Activated CD4-positive, alpha-beta T cell treated with anti-CD3 and anti-CD28 coated beads, Interleukin-2, amount 50 U/mL, for 1 hour (primary cell): ENCODE measurements at regions not wholly inside any gene's neighbourhood (a gene's known extent, or its start where the extent isn't known, plus 50 kb on each side); places are given as distances from the start of the nearest gene placed in this dataset.
"Not testable (repeated sequence)": the region's sequence is repeated elsewhere in the genome, so short reads cannot be mapped to it uniquely, and the experiment has no call there.

Source experiments
- DNase-seq: peaks from one replicate; pipeline ENCODE4 v3.0.0-alpha.2; 2020

DNA sequence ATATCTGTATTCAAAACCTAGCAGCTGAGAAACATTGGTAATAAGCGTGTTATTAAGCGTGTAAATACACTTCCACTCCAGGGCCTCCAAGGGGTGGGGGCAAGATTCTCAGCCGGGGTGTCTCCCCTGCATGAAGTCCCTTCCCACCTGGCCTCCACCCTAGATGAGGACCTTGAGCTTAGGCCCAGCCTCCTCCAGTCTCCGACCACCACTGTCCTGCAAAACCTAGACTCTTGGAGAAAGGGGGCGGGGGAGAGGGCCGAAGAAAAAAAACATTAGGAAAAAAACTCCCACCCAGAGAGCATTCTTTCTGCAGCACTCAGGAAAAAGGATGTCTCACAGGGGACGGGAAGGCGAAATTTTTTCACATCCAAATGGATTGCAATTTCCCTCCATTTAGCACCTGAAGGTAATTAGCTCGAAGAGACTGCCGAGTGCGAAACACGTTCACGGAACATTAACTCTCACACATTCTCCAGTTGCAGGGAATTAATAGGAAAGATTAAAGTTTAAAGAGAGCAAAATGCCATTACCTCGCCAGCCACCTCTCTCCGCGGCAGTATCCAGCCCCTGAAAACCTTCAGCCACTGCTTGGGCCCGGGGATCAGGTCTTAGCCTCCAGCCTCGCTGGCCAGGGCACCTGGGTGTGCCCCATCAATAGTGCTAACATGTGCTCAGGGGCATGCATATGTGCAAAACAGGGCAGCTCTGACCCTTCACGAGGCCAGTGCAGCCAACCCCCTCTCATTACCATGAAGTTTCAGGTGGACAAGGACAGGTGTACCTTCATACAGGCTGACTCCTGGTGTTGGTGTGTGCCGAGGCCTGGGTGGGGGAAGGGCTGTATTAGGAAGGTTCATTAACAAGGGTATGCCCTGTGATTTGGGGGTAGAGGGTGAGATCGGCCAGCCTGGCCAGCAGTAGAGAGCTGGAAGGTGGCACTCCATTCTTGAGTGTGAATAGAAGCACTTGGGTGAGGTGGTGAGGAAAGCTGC, 77.2 kb downstream of the HIF1AN start:
- DNase-seq, result no peak

DNA sequence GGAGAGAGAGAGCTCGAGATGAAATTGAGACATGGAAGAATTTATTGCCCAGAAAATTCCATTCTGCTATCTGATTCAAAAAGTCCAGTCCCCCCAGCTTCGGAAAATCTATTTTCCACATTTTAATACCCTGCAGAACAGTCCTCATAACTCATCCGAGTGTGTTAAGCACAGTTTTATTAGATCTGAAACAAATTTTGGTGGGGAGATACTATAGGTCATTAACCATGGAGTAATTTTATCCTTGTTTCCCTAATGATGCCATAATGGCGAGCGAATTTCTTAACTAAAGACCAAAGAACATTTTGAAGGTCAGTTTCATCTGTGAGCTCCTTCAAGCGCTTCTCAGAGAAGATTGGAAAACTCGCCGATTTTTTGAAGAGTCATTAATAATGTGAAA, 78.1 kb downstream of the HIF1AN start:
- DNase-seq, result no peak

DNA sequence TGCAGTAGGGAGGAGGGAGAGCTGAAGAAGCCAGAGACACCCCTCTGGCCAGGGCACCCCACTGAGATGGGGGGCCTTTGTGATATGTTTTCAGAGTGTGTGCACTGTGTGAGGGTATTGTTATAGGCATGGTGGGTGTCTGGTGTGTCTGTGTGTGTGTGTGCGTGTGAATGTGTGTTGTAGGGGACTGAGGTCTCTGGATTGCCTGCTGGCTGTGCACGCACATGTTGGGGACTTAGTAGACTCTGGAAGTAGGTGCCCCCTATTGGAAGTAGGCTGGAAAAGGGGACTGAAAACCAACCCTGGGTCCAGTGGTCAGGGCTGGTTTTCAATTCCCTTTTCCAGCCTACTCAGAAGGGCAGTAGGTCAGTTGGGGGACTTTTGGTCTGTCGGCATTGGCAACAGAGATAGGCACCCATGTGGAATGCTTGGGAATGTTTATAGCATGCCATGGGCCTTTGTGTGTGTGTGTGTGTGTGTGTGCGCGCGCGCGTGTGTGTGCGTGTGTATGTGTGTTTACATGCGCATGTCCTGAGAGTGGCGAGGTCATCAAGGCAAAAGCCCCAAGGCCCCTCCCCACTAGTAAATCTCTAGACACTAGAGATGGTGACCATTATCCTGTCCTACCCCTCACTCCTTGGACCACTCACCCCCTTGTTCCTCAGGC, 78.8 kb downstream of the HIF1AN start:
- DNase-seq, result no peak

DNA sequence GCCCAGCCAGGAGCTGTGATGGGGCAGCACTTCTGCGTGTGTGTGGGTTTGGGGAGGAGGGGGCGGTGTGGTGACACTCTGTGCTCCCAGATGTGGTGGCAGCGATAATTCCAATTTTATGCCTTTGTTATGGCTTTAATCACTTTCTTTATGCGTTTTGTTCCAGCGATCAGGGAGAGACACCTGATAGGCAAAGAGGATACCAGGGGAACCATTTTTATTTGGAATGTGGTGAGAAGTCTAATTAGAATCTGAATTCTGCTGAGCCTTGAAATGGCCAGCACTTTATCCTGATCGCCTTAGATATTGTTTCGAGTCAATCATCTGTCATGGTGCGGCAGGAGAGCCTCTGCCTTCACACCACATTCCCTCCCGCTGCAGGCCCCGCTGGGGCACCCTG, 79.5 kb downstream of the HIF1AN start:
- no peak for DNase-seq

DNA sequence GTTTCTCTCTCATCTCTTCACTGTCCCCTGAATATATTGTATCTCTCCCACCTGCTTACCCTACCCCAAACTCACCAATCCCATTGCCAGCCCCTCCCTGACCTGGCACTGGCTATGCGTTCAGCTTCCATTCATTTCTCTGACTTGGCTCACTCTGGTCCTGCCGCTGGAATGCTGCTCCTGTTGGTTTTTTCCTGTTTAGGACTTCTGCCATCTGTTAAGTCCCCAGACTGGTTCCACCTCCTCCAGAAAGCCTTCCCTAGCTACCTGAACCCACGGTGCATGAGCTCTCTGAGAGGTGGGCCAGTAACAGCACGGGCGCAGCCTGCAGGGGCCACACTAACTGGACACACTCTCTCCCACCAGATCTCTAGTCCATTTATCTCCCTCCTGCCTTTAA, 80.2 kb downstream of the HIF1AN start:
- DNase-seq, result no peak

DNA sequence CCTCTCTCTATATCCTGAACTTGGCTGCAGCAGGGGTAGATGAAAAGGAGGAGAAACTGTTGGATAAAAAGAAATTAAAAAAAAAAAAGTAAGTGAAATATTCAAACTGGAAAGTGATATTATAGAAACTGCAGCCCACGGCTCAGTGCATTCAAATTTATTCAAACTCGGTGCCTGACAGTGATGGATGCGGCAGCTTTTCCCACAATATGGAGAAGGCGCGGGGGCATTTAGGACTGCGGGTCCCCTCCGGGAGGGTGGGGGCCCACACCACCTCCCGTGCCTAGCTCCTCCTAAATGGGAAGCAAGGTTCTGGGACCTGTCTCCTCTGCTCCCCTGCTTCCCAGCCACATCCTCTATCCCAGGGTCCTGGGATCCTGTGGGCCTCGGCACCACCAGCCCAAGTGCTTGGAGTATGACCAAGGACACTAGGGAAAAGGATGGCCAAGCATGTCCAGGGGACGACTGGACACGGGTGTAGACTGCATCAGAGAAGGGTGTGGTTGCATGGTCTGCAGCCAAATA, 82.4 kb downstream of the HIF1AN start:
- DNase-seq, result no peak

DNA sequence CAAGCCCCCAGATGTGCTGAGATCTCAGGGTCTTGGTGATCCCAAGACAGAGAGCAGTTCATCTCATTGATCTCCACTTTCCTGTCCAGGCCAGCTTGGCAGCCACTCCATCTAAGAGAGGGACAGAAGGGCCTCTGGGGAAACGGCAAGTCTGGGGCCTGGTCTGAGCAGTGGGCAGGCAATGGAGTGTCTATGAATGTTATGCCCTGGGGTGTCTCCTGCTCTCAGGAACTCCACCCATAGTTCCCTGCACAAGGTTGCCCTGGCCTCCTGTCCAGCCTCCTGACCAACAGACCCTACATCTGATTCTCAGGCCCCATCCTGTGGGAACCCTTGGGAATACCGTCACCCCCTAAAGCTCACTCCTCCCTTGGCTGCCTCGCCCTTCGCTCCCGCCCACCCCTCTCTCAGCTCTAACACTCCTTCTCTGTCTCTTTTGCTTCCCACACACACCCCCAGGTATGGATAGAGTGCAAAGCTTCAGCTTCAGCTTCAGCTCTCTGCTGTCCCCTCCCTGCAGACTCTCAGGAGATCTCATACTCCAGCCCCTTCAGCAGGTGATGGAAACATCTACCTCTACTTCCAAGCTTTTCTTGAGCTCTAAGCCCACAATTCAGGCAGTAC, 83.0 kb downstream of the HIF1AN start:
- DNase-seq, result no peak

DNA sequence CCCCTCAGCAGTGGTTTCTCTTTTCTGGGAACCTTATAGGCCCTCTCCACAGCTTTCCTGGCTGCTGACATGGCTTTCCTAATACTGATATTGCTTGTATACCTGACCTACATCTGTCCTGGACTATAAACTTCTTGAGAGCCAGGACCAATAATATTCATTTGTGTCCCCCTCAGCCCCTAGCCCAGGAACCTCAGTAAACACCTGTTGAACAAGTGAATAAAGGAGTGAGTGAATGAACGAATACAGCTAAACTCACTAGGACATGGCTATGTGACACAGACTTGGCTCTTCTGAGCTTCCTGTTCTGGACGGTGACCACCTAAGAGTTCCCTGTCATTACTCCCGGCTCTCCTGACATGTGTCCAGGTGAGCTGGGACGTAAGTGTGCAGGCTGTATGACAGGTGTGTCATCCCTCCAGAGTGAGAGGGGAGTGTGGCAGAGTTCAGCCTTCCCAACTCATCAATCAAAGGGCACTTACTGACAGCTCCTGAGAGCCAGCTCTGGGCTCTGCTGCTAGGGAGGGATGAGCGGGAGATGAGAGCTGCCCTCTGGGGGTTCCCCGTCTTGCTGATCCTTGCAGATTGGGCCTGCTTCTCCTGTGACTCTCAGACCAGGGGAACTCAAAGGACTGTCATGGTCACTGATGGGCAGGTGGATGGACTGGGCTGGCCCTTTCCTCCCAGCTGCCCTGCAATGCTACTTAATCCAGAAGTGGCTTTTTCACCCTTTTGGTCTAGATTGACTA, 84.5 kb downstream of the HIF1AN start:
- no peak for DNase-seq

DNA sequence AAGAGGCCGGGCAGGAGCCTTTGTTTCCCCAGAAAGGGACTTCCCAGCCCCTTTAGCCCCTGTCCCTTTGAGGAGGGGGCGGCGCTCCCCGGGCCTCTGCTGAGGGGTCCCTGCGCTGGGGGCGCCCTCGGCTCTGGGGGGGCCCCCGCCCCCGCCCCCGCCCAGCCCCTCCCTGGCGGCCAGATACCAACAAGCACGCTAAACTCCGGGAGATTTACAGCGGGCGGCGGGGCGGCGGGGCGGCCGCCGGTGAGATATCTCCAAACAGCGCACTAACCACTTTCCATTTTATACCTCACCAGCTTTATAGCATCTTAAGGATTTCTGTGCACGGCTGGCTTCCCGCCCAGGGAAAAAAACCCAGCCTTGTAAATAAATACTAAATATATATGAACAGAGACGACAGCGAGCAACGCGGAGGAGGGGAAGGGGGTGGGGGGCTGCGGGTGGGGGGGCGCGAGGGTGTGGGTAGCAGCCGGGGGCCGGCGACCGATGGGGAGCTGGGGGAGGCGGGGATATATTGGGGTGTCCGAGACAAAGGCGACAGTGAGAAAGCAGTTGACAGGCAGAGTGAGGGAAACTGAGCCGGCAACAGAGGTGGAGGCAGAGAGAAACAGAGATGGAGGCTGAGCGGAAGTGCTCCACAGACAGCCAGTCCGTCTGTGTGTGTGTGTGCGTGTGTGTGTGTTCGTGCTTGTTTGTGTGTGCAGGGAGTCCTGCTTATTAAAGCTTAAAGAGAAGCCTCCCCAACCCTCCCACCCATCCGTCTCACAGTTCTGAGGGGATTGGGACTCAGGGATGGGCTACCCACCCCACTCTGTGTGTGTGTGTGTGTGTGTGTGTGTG, 85.8 kb downstream of the HIF1AN start:
- DNase-seq, result peak; percentile 48

DNA sequence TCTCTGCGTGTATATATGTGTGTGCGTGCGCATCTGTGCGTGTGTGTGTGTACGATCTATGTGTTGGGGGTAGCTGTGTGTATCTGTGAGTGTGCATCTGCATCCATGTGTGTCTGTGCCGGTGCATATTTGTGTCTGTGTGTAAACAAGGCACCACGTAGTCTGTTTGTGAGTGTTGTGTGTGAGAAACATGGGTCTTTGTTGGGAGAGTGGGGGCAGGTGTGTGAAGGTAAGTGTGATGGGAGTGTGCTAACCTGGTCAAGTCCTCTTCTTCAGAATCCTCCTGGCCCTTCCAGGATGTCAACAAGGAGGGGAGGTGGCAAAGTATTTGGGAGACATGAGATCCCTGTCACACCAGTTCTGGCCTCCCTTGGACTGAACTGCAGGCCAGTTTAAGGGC, 87.2 kb downstream of the HIF1AN start:
- DNase-seq, result no peak

DNA sequence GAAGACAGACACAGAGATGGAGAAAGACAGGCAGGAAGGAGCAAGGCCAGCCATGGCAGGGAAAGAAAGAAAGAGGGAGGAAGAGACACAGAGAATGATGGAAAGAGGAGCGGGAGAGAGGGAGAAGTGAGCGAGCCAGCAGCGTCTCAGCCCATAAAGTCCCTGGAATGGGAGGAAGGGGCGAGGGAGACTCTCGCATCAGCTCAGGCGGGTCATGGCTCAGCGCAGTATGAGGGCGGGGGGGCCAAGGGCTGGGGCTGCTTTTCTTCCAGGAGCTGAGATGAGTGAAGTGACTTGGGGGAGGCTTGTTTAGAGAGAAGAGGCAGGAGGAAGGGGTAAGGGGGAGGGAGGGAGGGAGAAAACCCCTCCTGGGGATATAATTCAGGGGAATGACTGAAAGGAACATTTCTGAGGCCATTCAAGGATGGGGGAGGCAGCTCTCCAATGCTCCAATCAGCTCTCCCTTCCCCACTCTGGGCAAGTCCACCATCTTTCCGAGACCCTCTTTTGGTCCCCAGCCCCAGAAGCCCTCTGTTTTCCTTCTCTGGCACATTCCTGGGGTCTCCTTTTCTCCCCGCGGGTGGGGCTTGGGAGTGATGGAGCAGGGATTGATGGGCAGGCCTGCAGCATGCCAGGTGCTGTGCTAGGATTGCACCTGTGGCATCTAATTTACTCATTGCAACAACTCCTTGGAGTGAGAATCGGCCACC, 87.9 kb downstream of the HIF1AN start:
- no peak for DNase-seq

DNA sequence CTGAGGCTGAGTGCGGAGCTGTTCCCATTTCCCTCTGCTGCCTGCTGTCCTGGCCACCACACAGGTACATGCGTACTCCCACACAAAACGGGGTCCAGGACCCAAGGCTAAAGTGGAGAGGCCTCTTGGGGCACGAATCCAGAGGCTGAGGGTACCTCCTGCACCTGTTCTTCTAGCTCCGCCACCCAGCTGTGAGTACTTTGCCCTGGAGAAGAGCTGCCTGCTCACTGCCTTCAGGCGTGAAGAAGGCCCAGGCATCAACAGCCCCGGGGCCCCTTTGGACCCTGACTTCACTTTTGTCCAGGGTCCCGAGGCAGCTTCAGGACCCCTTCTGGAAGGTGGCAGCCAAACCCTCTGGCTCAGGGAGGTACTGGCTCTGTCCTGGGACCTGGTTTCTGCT, 88.6 kb downstream of the HIF1AN start:
- no peak for DNase-seq

DNA sequence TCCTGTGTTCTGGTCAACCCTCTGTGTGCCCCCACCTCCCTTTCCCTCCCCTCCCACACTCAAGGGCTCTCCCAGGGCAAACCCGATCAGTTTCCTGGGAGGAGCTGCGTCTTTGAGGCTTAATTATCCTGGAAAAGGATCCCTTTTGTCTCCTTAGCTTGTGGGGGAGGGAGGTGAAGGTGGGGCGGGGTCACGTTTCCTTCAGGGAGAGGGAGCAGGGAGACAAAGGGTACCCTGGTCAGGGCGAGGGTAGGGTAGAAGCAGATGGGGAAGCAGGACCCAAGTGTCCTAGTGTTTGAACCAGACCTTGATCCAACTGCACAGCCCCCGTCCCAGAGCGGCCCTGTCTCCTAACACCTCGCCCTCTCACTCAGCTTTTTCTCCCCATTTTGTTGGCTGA, 90.1 kb downstream of the HIF1AN start:
- no peak for DNase-seq

DNA sequence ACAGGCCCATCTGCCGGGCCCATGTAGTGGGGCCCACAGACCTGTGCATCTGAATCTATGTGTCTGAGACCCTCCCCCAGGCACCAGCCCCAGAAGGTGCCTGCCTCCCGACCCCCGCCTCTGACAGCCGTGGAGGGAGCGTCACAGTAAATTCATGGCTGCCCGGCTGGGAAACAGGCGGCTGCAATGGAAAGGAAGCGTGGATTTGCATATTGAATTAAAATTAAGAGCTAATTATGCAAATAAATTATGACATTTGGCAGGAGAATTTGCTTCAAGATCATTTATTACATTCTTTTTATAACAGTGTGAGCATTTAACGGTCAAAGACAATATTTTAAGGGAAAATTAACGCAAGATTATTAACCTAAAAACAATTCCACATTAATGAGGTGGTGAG, 92.3 kb downstream of the HIF1AN start:
- no peak for DNase-seq

DNA sequence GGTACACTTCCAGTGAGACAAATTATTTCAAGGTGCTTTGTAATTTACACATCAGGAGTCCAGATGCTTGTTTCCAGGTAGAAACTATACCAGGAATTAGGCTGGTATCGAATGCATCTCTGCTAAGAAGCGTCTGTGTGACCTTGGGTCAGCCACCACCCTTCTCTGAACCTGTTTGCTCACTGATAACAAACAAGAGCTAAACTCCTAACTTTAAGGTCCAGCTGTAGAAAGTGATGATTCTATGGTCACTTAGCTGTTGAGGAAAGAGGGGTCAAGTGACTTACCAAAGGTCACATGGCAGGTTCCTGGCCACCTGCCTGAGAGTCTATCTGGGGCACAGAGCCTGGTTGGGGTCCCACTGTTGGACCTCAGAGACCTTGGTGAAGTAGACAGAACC, 95.4 kb downstream of the HIF1AN start:
- no peak for DNase-seq

DNA sequence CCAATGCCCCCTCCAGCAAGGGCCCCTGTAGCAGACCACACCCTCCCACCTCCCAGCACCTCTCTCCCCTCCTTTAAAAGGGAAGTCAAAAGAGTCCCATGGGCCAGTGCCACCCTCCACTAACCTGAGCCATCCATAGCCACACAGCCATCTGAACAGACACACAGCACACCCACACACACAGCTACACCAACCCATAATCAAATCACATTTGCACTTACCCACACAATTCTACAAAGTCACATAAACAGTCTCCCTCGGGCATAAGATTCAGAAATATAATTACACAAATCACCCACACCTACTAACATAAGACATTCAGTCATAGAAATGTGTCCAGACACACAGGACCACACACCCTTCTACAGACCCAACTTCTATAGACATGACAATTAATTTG, 96.3 kb downstream of the HIF1AN start:
- DNase-seq, result no peak

DNA sequence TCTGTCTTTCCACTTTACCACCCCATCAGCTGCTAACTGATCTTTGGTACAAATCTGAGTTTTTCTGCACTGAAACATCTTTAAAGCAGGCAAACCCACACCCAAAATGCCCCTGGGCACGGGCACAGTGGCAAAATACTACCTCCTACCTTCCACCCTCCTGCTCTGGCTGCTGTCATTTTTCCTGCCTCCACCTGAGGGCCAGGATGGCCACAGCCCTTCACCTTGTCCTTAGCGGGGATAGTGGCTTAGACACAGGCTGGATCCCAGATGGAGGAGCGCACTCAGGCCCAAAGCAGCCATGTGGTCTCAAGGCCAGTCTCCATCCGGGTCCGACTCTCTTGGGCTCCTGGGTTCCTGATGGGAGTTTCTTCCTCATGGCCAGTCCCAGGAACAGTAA, 98.3 kb downstream of the HIF1AN start:
- no peak for DNase-seq

DNA sequence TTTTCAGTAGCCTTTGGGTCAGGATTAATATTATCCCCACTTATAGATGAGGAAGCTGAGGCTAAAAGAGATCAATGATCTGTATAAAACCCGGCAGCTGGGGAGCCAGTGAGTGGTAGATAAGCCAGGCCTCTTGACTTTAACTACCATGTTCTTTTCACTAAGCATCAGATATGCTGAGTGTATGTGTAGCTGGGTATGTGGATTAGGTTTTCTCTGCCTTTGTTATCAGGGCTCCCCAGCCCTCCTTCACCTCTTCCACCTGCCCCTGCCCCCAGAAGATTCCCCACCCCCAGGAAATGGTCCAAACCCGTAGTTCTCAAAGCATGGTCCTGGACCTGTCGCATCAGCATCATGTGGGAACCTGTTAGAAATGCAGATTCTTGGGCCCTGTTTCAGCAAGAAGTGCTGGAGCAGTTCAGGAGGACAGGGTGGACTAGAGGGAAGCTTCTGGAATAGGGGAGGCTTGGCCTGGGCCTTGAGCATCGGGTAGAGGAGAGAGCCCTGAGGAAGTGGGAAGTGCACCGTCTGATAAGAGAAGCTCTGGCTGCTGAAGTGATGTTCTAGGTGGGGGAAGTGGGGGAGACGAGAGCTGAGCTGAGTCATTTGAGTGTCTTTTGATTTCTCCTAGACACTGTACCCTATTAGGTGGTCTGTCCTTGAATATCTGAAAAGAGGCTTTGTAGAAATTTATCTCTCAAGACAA, 101.3 kb downstream of the HIF1AN start:
- DNase-seq, result no peak

DNA sequence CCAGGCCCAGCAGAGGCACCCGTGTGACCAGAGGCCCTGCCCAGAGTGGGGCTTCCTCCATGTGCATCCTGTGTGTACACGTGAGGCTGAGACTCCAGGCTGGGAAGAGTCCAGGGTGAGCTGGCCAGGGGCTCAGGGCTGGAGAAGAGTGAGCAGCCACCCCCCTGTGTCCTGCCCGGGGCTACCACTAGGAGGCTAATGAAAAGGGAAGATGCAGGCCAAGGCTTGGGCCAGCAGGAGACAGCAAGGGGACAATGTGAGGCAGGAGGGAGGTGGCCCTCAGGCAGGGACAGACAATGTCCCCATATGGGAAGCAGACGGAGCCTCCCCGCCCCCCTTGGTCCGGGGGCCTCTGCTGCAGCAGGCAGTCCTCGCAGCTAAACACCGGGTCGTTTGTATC, 102.0 kb downstream of the HIF1AN start:
- no peak for DNase-seq

DNA sequence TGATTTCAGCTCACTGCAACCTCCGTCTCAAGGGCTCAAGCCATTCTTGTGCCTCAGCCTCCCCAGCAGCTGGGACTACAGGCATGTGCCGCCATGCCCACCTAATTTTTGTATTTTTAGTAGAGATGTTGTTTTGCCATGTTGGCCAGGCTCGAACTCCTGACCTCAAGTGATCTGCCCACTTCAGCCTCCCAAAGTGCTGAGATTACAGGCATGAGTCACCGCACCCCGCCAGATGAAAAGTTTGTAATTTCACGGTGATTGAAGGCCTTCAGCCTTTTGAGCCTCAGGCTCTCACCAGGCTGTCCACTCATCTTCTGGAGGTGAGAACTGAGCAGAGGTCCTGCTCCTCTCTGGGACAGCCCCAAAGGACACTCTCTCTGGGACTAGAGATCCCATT, 103.2 kb downstream of the HIF1AN start:
- DNase-seq, result not testable (repeated sequence)
